Brain microvascular endothelial cell (primary cell): ENCODE measurements at regions not wholly inside any gene's neighbourhood (a gene's known extent, or its start where the extent isn't known, plus 50 kb on each side); places are given as distances from the start of the nearest gene placed in this dataset.

Experiments
- DNase-seq: peaks from one replicate; pipeline ENCODE4 v3.0.0-alpha.2; 2020
- H3K27ac ChIP-seq: fragments of 250-450 bp; sonication (Bioruptor Pico); 2 replicates; pipeline ENCODE4 v1.5.1; 2020; ENCODE audit warnings: mild to moderate bottlenecking, moderate library complexity
- H3K27me3 ChIP-seq: fragments of 250-450 bp; sonication (Bioruptor Pico); replicated peaks from 2 replicates; pipeline ENCODE4 v1.5.1; 2020; ENCODE audit warnings: mild to moderate bottlenecking
- H3K36me3 ChIP-seq: fragments of 250-450 bp; sonication (Bioruptor Pico); replicated peaks from 2 replicates; pipeline ENCODE4 v1.5.1; 2020; ENCODE audit warnings: mild to moderate bottlenecking
- H3K4me3 ChIP-seq: 2 replicates; pipeline ENCODE4 v1.5.1; 2011; ENCODE audit warnings: low read depth, mild to moderate bottlenecking, control low read depth, low read length, moderate library complexity
- in situ Hi-C: cut with HindIII; loops from 2 replicates; pipeline ENCODE4 v1.10.0; 2017; ENCODE audit warnings: low sequenced_read_pairs, low pct_ligation_motif_present
- TF ChIP-seq, protein P1 (sequence below): IDR thresholded peaks from 2 replicates; pipeline ENCODE4 v1.5.1; 2011; ENCODE audit warnings: low read depth, mild to moderate bottlenecking, moderate library complexity, low read length, control low read depth, inconsistent platforms; ENCODE audit errors: missing control alignments

DNA sequence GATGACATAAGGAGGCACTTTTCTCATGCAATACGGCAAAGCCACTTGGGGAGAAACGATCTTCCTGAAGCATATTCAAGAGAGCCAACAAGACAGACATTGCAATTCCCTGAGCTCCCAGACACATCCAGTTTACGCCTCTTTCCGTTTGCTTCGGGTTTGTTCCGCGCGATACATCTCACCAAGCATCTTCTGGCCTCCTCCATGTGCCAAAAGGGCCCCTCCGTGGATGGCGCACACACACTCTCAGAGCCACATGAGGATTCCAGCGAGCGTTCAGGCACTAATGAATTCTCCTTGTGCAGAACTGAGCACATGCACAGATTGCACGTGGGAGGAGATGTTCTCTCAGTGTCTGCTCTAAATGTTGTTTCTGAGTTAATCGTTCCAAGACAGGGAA is 146.7 kb upstream of the SHISA6 start:
- no peaks in the 10 kb centered on the region for H3K27me3 ChIP-seq
- DNase-seq = no peak
- TF ChIP-seq, protein P1, sequence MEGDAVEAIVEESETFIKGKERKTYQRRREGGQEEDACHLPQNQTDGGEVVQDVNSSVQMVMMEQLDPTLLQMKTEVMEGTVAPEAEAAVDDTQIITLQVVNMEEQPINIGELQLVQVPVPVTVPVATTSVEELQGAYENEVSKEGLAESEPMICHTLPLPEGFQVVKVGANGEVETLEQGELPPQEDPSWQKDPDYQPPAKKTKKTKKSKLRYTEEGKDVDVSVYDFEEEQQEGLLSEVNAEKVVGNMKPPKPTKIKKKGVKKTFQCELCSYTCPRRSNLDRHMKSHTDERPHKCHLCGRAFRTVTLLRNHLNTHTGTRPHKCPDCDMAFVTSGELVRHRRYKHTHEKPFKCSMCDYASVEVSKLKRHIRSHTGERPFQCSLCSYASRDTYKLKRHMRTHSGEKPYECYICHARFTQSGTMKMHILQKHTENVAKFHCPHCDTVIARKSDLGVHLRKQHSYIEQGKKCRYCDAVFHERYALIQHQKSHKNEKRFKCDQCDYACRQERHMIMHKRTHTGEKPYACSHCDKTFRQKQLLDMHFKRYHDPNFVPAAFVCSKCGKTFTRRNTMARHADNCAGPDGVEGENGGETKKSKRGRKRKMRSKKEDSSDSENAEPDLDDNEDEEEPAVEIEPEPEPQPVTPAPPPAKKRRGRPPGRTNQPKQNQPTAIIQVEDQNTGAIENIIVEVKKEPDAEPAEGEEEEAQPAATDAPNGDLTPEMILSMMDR = no peak
- H3K27ac ChIP-seq = no peak overlapping the region
- H3K36me3 ChIP-seq = no peaks in the 10 kb centered on the region
- no peak overlapping the region for H3K4me3 ChIP-seq
- in situ Hi-C loops = no loop called here

DNA sequence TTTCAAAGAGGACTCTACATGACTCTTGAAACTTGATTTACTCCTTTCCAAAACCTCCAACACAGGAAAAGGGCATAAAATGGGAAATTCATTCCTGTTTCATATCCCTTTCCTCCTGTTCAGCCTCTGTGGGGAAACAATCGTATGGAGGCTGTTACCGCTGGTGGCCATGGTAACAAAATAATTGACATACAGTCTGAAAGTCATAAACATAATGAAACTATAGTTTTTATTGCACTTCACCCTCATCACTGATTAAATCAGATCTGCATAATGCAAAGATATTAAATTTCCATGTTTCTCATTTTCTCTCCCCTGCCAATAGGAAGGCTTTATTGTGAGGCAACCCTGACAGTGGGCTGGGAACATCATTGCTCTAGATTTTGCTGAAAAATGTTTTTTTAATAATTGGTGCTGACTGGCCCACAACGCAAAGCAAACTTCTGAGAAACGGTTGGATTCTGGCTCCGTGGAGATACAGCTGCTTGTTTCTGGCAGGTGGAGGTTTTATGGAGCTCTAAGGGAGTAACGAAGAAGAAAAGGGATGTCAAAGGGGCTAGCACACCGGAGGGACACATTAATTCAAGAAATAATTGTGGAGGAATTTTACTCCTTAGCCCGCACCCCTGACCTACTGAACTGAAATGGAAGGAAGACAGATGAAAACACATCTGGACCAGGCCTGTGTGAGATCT is 154.2 kb upstream of the SHISA6 start:
- no peaks in the 10 kb centered on the region for H3K36me3 ChIP-seq
- no peak for DNase-seq
- no peak overlapping the region for H3K27ac ChIP-seq
- TF ChIP-seq, protein P1 = no peak
- no peak overlapping the region for H3K4me3 ChIP-seq
- in situ Hi-C loops = no loop called here
- H3K27me3 ChIP-seq = no peaks in the 10 kb centered on the region

DNA sequence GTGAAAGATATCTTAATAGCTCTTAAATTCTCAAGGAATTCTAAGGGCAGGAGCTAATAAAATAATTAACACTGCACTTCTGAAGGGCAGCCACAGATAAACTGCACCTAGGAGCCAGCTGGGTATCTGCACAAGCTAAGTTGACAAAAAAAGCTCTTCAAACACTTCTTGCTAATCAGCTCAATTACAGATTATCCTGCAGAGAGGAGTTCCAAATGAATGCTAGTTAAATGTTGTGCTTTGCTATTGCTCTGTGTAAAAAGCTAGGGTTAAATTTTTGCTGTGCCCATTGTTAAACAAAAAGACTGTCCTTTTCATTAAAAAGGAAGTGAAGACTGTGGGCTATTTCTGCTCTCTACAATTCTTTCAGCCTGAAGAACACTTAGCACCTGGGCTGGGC is 158.5 kb upstream of the SHISA6 start:
- TF ChIP-seq, protein P1 = no peak
- no peaks in the 10 kb centered on the region for H3K27me3 ChIP-seq
- H3K27ac ChIP-seq = no peak overlapping the region
- in situ Hi-C loops = no loop called here
- no peak overlapping the region for H3K4me3 ChIP-seq
- no peak for DNase-seq
- no peaks in the 10 kb centered on the region for H3K36me3 ChIP-seq

DNA sequence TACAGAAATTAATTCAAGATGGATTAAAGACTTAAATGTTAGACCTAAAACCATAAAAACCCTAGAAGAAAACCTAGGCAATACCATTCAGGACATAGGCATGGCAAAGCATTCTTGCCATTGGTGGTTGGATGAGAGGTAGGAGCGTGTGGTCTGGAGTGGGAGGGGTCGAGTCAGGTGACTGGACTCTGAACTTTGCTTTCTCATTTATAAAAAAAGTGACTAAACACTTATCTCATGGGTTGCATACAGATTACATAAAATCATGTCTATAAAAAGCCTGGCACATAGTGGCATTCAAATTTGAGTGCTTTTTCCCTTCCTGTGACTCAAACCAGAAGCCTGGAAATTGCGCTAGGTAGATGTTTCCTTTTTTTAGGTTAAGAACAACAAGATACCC is 159.7 kb upstream of the SHISA6 start:
- TF ChIP-seq, protein P1 = no peak
- in situ Hi-C loops = no loop called here
- DNase-seq = no peak
- Histone ChIP-seq H3K4me3 (no peak overlapping the region), H3K27me3 (no peaks in the 10 kb centered on the region), H3K27ac (no peak overlapping the region), H3K36me3 (no peaks in the 10 kb centered on the region)

DNA sequence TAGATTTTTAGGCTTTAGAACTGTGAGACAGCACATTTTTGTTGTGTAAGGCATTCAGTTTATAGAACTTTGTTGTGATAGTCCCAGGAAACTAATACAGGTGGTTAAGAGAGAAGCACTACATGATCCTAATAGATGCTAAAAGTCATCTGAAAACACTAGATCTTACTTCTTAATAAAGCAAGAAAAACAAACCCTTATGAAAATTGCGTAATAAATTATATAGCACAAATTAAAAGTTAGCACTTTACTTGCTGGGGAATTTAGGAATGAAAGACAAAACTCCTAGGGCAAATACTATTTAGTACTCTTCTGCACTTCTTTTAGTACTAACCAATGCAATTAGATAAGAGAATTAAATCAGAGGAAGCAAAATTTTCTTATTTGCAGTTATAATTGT is 163.3 kb upstream of the SHISA6 start:
- H3K36me3 ChIP-seq = no peaks in the 10 kb centered on the region
- no peak overlapping the region for H3K4me3 ChIP-seq
- H3K27me3 ChIP-seq = no peaks in the 10 kb centered on the region
- in situ Hi-C loops = no loop called here
- DNase-seq = no peak
- H3K27ac ChIP-seq = no peak overlapping the region
- TF ChIP-seq, protein P1 = no peak

DNA sequence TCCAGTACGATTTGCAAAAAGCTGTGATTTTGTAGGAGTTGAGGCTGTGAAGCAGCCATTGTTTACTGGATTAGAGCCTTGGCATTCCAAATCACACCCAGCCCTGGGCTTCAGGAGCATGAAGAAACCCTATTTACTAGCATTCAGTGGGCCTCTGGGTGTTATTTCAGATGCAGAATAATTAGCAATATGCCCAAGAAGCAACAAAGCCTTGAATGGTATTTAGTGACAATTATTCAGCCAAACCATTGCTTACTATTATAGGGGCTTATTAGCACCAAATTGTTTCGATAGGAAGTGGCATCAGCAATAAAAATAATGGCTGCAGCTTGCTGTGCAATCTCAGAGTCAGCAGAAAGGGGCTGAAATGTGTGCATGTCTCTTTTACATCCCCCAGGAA is 166.6 kb upstream of the SHISA6 start:
- DNase-seq = no peak
- in situ Hi-C loops = no loop called here
- no peaks in the 10 kb centered on the region for H3K36me3 ChIP-seq
- H3K27ac ChIP-seq = no peak overlapping the region
- H3K27me3 ChIP-seq = no peaks in the 10 kb centered on the region
- H3K4me3 ChIP-seq = no peak overlapping the region
- TF ChIP-seq, protein P1 = no peak
